GM12872 (cell line): ENCODE measurements at regions not wholly inside any gene's neighbourhood (a gene's known extent, or its start where the extent isn't known, plus 50 kb on each side); places are given as distances from the start of the nearest gene placed in this dataset.
A peak's percentile ranks its signal among the peaks of the same experiment; 100 is the strongest.

ENCODE experiments used
- TF ChIP-seq, protein P1 (sequence below): IDR thresholded peaks from 3 replicates; pipeline ENCODE4 v1.5.1; 2011; ENCODE audit warnings: low read depth, mild to moderate bottlenecking, low read length, moderate library complexity; ENCODE audit not compliant: insufficient read depth

- TF ChIP-seq, protein P1, sequence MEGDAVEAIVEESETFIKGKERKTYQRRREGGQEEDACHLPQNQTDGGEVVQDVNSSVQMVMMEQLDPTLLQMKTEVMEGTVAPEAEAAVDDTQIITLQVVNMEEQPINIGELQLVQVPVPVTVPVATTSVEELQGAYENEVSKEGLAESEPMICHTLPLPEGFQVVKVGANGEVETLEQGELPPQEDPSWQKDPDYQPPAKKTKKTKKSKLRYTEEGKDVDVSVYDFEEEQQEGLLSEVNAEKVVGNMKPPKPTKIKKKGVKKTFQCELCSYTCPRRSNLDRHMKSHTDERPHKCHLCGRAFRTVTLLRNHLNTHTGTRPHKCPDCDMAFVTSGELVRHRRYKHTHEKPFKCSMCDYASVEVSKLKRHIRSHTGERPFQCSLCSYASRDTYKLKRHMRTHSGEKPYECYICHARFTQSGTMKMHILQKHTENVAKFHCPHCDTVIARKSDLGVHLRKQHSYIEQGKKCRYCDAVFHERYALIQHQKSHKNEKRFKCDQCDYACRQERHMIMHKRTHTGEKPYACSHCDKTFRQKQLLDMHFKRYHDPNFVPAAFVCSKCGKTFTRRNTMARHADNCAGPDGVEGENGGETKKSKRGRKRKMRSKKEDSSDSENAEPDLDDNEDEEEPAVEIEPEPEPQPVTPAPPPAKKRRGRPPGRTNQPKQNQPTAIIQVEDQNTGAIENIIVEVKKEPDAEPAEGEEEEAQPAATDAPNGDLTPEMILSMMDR = peak; percentile 45; the same call in 2 of the 3 replicates
These were observed 52.1 kb downstream of the PWWP3B start for GRCh38 chrX:106220177-106220576.

DNA sequence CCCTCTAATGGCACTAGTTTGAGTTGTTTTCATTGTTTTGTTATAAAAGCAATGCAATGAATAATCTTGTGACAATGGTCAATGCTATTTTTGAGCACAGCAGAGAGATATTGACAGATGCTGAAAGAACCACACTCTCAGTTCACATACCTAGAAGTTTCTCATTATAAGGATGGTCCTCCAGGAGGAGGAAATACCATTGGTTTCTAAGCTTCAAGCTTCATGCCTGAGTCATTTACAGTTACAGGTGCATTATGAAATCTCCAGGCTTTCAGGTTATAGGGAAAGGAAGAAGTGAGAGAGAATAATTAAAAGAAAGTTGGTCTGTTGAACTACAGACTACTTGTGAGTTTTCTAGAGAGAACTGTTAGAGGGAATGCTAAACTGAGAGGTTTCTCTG is 75.3 kb downstream of the PWWP3B start:
- TF ChIP-seq, protein P1 = no peak

DNA sequence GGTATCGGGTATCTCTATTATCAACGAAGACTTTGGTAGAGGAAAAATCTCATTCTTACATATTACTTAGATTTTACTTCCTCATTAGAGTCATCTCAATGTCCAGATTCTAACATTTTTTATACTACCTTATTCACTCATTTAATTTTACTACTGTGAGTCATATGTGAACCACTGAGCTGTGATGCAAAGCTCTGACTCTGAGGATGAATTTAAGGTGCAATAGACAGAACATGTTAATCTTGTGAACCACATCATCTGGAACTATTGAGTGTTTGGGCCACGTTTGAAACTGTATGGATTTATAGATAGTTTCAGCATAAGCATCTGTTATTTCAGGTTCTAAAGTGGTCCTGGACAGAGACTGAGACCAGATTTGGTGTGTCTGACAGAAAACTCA is 78.4 kb downstream of the PWWP3B start:
- TF ChIP-seq, protein P1 = no peak

DNA sequence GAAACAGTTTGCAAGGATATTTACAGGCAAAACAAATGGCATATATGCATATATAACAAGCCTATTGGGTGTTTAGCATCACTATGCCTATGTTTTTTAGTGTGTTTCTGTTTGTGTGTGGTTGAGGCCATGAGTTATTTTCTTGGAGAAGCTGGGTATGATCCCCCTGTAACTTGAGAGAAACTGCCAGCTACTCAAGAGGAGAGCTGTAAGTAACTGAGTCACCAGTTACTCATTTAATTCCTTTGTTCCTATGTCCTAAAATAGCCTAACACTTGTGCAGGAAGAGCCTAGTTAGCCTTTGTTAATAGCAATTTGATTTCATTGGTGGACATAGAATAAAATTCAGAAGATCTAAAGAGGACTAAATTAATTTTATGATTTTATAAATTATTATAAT is 79.1 kb downstream of the PWWP3B start:
- TF ChIP-seq, protein P1 = no peak

GRCh38 chrX:106249706-106250379 is 81.7 kb downstream of the PWWP3B start:
- TF ChIP-seq, protein P1 = no peak

DNA sequence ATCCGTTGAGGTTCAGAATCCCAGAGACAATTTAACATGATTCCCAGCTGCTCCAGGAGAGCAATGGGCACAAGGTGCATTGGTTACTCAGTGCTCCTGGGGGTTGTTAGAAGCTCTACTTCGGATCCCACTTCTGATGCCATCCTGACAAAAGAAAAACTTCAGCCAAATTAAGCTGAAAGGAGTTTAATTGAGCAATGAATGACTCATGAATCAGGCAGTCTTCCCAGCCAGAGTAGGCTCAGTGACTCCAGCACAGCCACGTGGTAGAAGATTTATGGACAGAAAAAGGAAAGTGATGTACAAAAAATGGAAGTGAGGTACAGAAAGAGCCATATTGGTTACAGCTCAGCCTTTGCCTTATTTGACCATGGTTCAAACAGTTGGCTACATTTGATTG is 95.7 kb downstream of the PWWP3B start:
- TF ChIP-seq, protein P1 = no peak

DNA sequence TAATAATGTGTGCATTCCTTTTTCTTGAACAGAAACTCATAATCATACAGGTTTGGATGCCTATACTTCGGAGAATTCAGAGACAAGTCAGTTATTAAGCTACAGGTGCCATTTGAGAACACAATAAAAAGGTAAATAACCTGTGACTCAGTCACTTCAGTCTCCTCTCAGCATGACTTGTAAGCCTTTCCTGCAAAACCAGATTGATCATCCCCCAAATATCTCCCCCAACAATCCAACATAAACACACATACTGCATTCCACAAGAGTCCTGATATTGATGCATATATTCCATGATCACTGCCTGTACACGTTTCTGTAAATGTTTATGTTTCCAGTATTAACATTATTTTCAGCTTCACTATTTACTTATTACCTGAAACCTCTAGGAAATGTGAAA is 110.8 kb downstream of the PWWP3B start:
- TF ChIP-seq, protein P1 = no peak
